Left hindlimb (tissue), 1 donor: ENCODE measurements at regions not wholly inside any gene's neighbourhood (a gene's known extent, or its start where the extent isn't known, plus 50 kb on each side); places are given as distances from the start of the nearest gene placed in this dataset.

ENCODE experiments used
- DNase-seq: peaks from one replicate; pipeline ENCODE4 v3.0.0-alpha.2; 2018

GRCh38 chr18:75574187-75574586 is 146.7 kb upstream of the SMIM21 start:
- peak; percentile 42 for DNase-seq

DNA sequence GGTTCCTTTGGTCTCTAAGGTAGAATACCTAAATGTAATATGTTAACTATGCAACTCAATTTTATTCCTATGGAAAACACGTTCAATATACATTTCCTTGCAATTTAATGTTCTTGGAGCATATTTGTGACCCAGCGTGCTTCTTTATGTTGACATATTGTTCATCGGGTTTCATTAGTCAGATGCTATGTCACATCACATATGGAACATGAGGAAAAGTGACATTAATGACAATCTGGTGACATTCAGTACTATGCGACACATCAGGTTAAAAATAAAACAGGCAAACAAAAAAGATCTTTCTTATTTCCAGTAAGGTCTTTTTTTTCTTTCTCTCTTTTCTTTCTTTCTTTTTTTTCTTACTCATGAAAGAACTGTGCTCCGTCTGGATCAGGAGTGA is 135.6 kb upstream of the SMIM21 start:
- no peak for DNase-seq

GRCh38 chr18:75562216-75562615 is 134.7 kb upstream of the SMIM21 start:
- no peak for DNase-seq

GRCh38 chr18:75558790-75559189 is 131.3 kb upstream of the SMIM21 start:
- DNase-seq = no peak

DNA sequence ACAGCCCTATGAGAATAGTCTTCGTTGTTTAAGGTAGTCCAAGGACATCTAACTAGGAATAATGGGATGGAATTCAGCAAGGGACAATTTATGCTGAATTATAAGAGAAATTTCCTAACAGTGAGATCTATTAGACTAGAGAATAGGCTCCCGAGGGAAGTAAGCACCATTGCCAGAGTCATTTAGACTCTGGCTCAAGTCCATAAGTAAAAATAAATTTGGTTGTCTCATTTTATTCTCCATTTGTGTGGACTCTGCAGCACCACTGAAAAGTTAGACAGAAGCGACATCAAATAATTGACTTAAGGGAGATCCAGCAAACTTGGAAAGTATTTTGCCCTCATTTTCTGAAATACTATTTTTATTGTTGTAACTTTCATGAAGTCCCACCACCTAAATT is 129.3 kb upstream of the SMIM21 start:
- DNase-seq = no peak

- DNase-seq = no peak
Observed at GRCh38 chr18:75554644-75555185, 127.2 kb upstream of the SMIM21 start.

DNA sequence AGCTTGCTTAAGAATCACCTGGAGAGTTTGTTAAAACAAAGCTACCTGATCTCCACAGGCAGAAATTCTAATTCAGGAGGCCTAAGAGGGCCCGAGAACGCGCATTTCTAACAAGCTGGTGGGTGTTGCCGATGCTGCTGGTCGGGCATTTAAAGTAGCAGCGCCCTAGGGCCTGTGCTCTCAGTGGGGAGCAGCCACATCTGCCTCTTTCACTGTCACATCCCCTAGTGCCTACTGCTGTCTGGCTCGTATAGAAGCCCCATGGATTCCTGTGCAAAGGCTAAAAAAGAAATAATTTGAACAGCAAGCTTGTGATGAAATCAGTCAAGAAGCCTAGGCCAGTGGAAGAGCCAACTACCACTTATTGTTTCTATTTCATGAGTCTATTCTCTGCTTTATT is 126.7 kb upstream of the SMIM21 start:
- DNase-seq = no peak

- DNase-seq = no peak
Observed at GRCh38 chr18:75553021-75553420, 125.5 kb upstream of the SMIM21 start.

DNA sequence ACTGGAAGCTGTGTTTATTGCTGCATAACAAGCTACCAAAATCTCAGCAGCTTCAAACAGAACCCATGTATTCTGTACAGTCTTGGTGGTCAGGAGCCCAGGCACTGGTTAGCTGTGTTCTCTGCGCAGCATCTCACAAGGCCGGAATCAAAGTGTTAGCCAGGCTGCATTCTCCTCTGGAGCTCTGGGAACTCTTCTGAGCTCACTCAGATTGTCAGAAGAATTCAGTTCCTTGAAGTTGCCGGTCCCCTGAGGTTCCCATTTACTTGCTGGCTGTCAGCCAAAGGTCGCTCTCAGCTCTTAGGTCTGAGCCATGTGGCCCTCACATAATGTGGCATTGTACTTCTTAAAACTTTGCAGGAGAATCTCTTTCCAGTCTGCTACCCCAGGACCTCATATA is 123.6 kb upstream of the SMIM21 start:
- DNase-seq = no peak

DNA sequence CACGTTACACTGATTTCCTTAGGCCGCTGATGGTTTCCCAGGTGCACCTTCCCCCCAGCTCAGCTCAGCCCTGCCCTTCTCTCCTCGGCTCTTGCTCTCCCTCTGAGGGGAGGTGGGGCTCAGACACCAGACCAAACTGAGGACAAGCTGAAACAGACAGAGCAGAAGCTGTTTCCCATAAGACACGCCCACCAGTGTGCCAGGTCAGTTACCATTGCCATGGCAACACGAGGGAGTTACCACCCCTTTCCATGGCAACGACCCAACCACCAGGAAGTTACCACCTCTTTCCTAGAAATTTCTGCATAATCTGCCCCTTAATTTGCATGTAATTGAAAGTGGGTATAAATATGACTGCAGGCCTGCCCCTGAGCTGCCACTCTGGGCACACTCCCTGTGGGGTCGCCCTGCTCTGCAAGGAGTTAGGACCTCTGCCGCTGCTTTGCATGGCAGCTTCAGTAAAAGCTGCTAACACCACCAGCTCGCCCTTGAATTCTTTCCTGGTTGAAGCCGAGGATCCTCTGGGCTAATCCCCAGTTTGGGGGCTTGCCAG is 120.9 kb upstream of the SMIM21 start:
- DNase-seq = peak; percentile 65

- no peak for DNase-seq
Observed at GRCh38 chr18:75546964-75547363, 119.5 kb upstream of the SMIM21 start.

GRCh38 chr18:75545189-75545588 is 117.7 kb upstream of the SMIM21 start:
- no peak for DNase-seq

DNA sequence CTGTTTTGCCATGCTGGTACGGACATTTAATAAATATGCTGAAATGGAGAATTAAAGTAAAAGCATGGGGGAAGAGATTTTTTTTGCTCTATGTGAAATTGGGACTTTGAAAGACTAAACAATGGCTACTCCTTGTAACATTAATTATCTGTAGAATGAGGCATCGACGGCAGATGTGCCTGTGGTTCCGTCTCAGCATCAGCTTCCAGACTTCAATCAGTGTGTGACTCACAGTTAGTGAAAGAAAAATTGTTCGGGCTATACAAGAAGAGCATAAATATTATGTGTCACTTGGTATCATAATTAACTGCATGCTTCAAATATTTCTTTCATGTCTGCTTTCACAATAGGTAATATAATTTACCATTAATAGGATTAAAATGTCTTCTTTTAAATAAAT is 117.0 kb upstream of the SMIM21 start:
- DNase-seq = no peak

- DNase-seq = no peak
Observed at GRCh38 chr18:75544051-75544481, 116.6 kb upstream of the SMIM21 start.

GRCh38 chr18:75538727-75539126 is 111.2 kb upstream of the SMIM21 start:
- DNase-seq = no peak

- no peak for DNase-seq
Observed at GRCh38 chr18:75533950-75534349, 106.4 kb upstream of the SMIM21 start.

- no peak for DNase-seq
Observed at GRCh38 chr18:75533209-75533608, 105.7 kb upstream of the SMIM21 start.

DNA sequence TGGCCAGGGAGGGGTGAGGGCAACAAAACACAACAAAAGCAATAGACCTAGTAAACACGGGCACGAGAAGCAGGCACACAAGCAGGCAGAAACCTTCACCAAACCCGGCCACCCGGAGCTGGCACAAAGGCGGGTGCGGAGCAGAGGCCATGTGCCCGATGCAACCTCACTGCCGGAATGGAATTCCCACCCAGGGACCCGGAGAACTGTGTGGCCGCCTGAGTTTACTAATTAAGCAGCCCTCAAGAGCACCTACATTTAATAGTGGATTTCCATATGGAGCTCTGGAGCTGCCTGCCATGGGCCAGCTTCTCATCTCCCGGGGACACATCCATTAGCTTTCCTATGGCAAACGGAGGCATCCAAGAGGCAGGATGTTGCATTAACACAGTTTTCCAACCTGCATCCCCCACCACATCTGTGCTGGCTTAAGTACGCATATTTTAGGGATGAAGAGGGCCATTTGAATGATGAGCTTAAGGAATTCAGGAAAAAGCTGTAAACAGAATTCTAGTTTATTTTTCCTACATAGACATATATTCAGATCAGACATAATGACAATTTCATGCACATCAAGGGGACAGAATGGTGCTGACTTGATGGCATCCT is 104.5 kb upstream of the SMIM21 start:
- no peak for DNase-seq

DNA sequence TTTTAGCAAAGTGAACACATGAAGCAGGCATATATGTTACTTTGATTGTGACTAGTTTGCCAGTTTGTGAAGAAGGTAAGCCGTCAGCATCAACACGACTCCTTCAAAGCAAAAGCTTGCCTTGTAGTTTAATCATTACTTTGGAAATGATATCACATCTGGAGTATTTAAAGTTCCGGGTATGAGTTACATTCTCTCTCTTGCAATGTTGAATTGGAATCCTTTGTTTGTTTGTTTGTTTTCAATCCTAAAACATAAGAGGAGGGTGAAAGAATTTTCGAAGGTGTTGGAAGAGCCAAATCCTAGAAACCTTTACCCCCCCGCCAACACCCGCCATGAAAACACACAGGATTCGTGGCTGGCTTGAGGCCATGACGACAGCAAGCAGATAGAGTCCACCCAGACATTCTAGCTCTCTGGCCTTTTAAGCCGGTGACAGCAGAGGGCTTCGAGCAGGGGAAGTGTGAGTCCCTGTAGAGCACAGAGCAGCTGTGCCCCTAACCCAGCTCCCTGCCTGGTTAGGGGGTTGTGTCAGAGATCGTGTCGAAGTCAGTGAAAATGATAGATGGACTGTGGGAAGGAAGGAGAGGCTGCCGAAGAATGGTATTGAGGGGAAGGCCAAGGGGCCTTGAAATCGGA is 103.8 kb upstream of the SMIM21 start:
- DNase-seq = no peak

DNA sequence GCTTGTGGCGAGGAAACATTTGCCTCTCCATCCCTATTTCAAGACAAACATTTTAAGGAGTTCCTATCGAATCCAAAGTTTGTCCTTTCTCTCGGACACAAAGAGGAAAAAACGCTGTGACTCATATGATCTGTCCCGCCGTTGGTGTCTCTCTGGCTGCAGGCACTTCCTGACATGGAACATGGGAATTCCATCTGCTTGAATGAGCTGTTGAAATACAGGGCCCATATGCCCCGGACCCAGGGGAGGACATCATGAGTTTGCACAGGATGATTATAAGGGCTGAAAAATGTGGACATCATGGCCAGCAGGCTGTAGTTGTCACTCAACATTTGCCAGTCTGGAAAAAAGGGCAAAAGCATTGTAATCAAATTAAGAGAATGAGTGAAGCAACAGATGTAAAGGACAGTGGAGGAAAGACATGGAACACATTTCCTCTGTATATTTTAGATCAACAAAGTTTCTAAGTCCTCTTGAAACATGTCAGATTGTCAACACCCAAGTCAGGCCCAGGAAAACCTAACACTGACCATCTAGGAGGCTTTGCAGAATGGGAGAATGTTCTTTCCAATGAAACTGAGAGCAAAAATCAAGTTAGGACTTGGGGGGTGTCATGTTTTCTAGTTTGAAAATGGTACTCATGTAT is 103.2 kb upstream of the SMIM21 start:
- no peak for DNase-seq

DNA sequence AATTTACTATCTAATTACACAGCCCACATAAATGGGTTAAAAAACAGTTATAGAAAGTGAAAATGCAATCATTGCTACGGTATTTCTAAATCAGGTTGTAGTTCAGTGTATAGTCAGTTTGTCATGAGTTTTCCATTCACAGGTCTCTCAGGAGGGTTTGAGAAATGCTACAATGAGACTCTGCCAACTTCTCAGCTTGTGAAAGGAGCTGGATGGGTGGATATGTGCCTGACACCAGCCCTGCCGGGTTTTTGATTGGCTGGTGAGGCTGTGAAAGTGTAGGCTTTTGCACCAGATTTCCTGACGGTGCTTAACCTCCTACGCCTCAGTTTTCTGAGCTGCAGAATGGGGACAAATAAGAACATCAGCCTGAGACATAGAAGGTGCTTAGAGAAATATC is 102.6 kb upstream of the SMIM21 start:
- DNase-seq = no peak

DNA sequence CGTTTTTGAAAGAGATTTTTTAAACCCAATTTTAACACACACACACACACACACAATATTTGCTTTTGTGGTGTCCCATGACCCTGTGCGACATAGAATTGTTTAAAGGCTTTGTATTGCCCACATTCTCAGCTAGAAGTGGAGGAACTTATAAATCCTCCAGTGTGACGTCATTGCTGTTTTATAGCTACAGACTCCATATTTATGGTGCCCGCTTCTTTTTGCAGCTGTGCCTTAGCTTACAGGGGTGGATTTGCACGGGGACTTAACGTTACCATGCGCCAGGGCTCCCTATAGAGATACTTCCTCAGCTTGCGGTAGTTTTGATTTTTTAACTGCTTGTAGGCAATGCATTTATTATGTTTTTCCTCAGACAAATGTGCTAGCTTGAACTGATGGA is 101.9 kb upstream of the SMIM21 start:
- DNase-seq = no peak

GRCh38 chr18:75527848-75528685 is 100.6 kb upstream of the SMIM21 start:
- DNase-seq = no peak
